HEK293 (cell line): ENCODE measurements at regions not wholly inside any gene's neighbourhood (a gene's known extent, or its start where the extent isn't known, plus 50 kb on each side); places are given as distances from the start of the nearest gene placed in this dataset.

Experiments used
- ELK4 ChIP-seq: IDR thresholded peaks from 2 replicates; pipeline ENCODE4 v1.6.1; 2011; ENCODE audit warnings: mild to moderate bottlenecking, low read depth, low read length, borderline replicate concordance
- FEZF1 ChIP-seq: fragments of 450-650 bp; formaldehyde crosslinking; IDR thresholded peaks from 2 replicates; pipeline ENCODE4 v1.5.1; 2016; ENCODE audit warnings: missing biosample characterization, missing genetic modification characterization
- KLF8 ChIP-seq: fragments of 450-650 bp; formaldehyde crosslinking; IDR thresholded peaks from 2 replicates; pipeline ENCODE4 v1.5.1; 2016; ENCODE audit warnings: missing biosample characterization, missing genetic modification characterization
- PRDM4 ChIP-seq: fragments of 450-650 bp; formaldehyde crosslinking; IDR thresholded peaks from 2 replicates; pipeline ENCODE4 v1.5.1; 2017; ENCODE audit warnings: missing biosample characterization, missing genetic modification characterization
- PRDM6 ChIP-seq: fragments of 450-650 bp; formaldehyde crosslinking; IDR thresholded peaks from 2 replicates; pipeline ENCODE4 v1.5.1; 2017; ENCODE audit warnings: missing biosample characterization, missing genetic modification characterization
- RBAK ChIP-seq: fragments of 450-650 bp; formaldehyde crosslinking; IDR thresholded peaks from 2 replicates; pipeline ENCODE4 v1.5.1; 2016; ENCODE audit warnings: missing biosample characterization, missing genetic modification characterization
- REPIN1 ChIP-seq: fragments of 450-650 bp; formaldehyde crosslinking; IDR thresholded peaks from 2 replicates; pipeline ENCODE4 v1.5.1; 2017; ENCODE audit warnings: missing biosample characterization, missing genetic modification characterization, low read depth
- TCF7L2 ChIP-seq: IDR thresholded peaks from 2 replicates; pipeline ENCODE4 v1.6.1; 2011; ENCODE audit warnings: low read depth, mild to moderate bottlenecking, inconsistent platforms, low read length, moderate library complexity, borderline replicate concordance
- ZBTB44 ChIP-seq: fragments of 450-650 bp; IDR thresholded peaks from 2 replicates; pipeline ENCODE4 v1.5.1; 2018; ENCODE audit warnings: missing biosample characterization, mild to moderate bottlenecking, missing genetic modification characterization
- ZBTB49 ChIP-seq: fragments of 450-650 bp; formaldehyde crosslinking; IDR thresholded peaks from 2 replicates; pipeline ENCODE4 v1.5.1; 2016; ENCODE audit warnings: missing biosample characterization, missing genetic modification characterization, low read depth
- ZFP3 ChIP-seq: fragments of 450-650 bp; formaldehyde crosslinking; IDR thresholded peaks from 2 replicates; pipeline ENCODE4 v1.5.1; 2016; ENCODE audit warnings: low read depth, missing biosample characterization, missing genetic modification characterization
- ZNF10 ChIP-seq: fragments of 450-650 bp; formaldehyde crosslinking; IDR thresholded peaks from 2 replicates; pipeline ENCODE4 v1.5.1; 2017; ENCODE audit warnings: missing biosample characterization, missing genetic modification characterization
- ZNF121 ChIP-seq: fragments of 450-650 bp; formaldehyde crosslinking; IDR thresholded peaks from 2 replicates; pipeline ENCODE4 v1.5.1; 2016; ENCODE audit warnings: missing biosample characterization, missing genetic modification characterization
- ZNF175 ChIP-seq: fragments of 450-650 bp; formaldehyde crosslinking; IDR thresholded peaks from 2 replicates; pipeline ENCODE4 v1.5.1; 2016; ENCODE audit warnings: missing biosample characterization, missing genetic modification characterization
- ZNF335 ChIP-seq: fragments of 450-650 bp; formaldehyde crosslinking; conservative IDR thresholded peaks from 2 replicates; pipeline ENCODE4 v1.5.1; 2016; ENCODE audit warnings: missing biosample characterization, missing genetic modification characterization
- ZNF391 ChIP-seq: fragments of 450-650 bp; formaldehyde crosslinking; IDR thresholded peaks from 2 replicates; pipeline ENCODE4 v1.5.1; 2016; ENCODE audit warnings: low read depth, missing biosample characterization, missing genetic modification characterization, borderline replicate concordance
- ZNF449 ChIP-seq: fragments of 450-650 bp; formaldehyde crosslinking; IDR thresholded peaks from 2 replicates; pipeline ENCODE4 v1.5.1; 2017; ENCODE audit warnings: missing biosample characterization, mild to moderate bottlenecking, missing genetic modification characterization, moderate library complexity
- ZNF48 ChIP-seq: fragments of 450-650 bp; formaldehyde crosslinking; IDR thresholded peaks from 2 replicates; pipeline ENCODE4 v1.5.1; 2016; ENCODE audit warnings: missing biosample characterization, missing genetic modification characterization
- ZNF544 ChIP-seq: fragments of 450-650 bp; formaldehyde crosslinking; IDR thresholded peaks from 2 replicates; pipeline ENCODE4 v1.5.0; 2017; ENCODE audit warnings: missing biosample characterization, missing genetic modification characterization
- ZNF639 ChIP-seq: fragments of 450-650 bp; formaldehyde crosslinking; IDR thresholded peaks from 2 replicates; pipeline ENCODE4 v1.5.1; 2016; ENCODE audit warnings: missing biosample characterization, missing genetic modification characterization
- ZNF670 ChIP-seq: fragments of 450-650 bp; formaldehyde crosslinking; IDR thresholded peaks from 2 replicates; pipeline ENCODE4 v1.5.1; 2016; ENCODE audit warnings: missing biosample characterization, missing genetic modification characterization, low read depth
- ZNF76 ChIP-seq: fragments of 450-650 bp; formaldehyde crosslinking; IDR thresholded peaks from 2 replicates; pipeline ENCODE4; 2016; ENCODE audit warnings: low read depth, missing biosample characterization, missing genetic modification characterization, borderline replicate concordance
- ZSCAN30 ChIP-seq: fragments of 450-650 bp; IDR thresholded peaks from 2 replicates; pipeline ENCODE4 v1.5.1; 2018; ENCODE audit warnings: missing biosample characterization, mild to moderate bottlenecking, missing genetic modification characterization, moderate library complexity
- ZSCAN5A ChIP-seq: fragments of 450-650 bp; formaldehyde crosslinking; IDR thresholded peaks from 2 replicates; pipeline ENCODE4 v1.5.1; 2016; ENCODE audit warnings: missing biosample characterization, missing genetic modification characterization

GRCh38 chrX:123803331-123803983 is 56.4 kb upstream of the XIAP start (continued):
- TF ChIP-seq ZBTB49 (tag by site-specific recombination) (no peak), ZNF48 (no peak), FEZF1 (peak; percentile 90), ZBTB44 (tag by site-specific recombination) (no peak), ZFP3 (no peak), RBAK (no peak), ZNF175 (tag by site-specific recombination) (no peak), ZNF449 (no peak), ZNF335 (tag by site-specific recombination) (peak; percentile 28; the same call in 1 of the 2 replicates), ZSCAN5A (tag by site-specific recombination) (no peak), ZSCAN30 (tag by site-specific recombination) (peak; percentile 96), PRDM4 (tag by site-specific recombination) (peak; percentile 66), ZNF639 (peak; percentile 67), ZNF544 (tag by site-specific recombination) (no peak), KLF8 (peak; percentile 30; the same call in 1 of the 2 replicates), ZNF121 (tag by site-specific recombination) (no peak), TCF7L2 (peak; percentile 98), PRDM6 (tag by site-specific recombination) (peak; percentile 99), ELK4 (no peak), ZNF10 (tag by site-specific recombination) (peak; percentile 70; the same call in 1 of the 2 replicates), REPIN1 (tag by site-specific recombination) (no peak), ZNF76 (no peak), ZNF670 (tag by site-specific recombination) (no peak), ZNF391 (no peak)
